HG02623 (cell line): ENCODE measurements at regions not wholly inside any gene's neighbourhood (a gene's known extent, or its start where the extent isn't known, plus 50 kb on each side); places are given as distances from the start of the nearest gene placed in this dataset.

ENCODE experiments used
- ATAC-seq: cut with Tn5 transposase; IDR thresholded peaks from one replicate; pipeline ENCODE4 v1.9.1; 2021; ENCODE audit warnings: moderate library complexity; ENCODE audit not compliant: unreplicated experiment

DNA sequence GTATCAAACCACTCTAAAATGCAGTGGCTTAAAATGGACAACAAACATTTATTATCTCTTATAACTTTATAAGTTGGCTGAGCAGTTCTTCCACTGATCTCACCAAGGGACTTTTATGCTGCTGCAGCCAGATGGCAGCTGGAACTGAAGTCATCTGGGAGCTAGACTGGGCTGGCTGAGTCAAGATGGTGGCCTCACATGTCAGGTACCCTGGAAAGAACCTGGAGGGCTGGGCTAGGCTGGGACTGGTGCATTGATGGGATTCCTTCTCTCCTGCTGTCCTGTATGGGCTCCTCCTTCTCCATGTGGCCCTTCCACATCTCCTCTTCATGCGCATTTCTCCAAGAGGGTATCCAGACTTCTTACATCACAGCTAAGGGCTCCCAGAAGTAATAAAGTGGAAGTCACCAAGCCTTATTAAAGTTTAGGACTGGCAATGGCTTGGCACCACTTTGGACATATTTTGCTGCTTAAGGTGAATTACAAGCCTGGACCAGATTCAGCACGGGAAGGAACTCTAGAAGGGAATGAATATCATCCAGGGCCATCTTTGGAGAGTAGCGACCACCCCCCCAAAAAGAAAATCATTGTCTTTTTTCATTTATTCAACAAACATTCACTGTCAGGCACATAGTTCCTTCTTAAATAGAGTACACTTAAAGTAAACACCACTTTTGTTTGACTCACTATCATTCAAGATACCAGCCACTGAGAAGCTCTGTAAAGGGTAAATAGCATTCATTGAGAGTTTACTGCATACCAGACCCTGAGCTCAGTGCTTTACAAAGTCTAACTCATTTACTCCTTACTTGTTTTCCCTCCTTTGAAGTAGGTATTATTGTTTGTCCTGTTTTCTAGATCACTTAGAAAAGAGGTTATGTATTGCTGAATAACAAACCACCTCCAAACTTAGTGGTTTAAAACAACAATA, 138.0 kb downstream of the ZFP36L2 start:
- no peak for ATAC-seq

DNA sequence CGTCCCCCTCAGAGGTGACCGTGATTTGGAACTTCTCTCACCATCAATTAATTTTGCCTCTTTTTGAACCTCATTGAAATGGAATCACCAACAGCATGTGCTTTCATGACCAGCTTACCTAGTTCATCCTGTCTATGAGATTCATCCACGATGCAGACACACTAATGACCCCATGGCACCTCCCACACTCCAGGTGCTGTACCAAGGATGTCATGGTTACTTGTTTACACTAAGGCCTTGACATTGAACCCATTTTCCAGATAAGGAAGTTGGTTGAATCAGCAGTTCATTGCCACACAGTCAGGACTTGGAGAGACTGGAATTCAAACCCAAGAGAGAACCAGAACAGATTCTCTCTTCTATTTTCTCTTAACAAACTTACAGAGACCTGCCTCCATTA, 139.0 kb downstream of the ZFP36L2 start:
- no peak for ATAC-seq

DNA sequence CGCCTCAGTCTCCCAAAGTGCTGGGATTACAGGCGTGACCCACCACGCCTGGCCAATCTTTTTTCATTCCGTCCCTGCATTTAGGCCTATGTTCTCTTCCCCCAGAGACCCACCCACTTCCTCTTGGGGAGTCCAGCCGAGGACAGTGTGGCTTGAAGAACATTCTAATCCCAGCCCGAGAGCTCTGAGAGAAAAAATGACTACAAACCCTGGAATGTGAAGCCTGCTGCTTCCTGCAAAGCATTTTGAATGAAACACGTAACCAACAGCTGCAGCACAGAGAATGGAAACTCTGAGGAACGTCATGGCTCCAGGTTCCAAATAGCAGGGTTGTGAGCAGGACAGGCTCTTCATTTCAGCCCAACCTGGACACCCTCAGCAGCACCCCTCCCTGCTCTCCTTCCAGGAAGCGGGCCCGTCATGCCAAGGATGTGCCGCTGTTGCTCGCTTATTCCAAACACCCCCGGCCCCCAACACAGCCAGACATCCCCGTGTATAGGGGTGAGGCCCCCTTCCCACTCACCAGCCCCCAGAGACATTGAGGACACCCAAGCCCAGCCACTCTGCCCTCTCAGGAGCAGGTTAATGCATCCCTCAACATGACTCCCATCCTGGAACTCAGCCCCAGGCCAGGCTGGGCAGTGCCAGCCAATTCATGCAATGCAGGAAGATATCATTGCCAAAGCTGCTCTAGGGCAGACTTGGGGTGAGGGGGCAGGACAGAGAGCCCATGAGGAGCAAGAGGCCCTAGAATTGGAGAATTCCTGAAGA, 139.8 kb downstream of the ZFP36L2 start:
- no peak for ATAC-seq

DNA sequence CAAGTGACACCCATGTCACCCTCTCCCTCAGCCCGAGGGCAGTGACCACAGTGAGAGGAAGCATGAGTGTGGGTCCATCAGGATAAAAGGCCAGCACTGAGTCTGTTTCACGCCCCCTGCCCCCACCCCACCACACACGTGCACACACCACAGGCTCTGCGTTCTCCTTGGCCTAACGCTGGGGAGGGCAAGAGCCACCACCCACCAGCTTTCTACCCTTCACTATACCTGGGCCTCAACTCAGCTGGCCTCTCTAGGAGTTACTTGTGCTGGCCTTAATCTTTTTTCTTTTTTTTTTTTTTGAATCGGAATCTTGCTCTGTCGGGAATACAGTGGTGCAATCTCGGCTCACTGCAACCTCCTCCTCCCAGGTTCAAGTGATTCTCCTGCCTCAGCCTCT, 140.5 kb downstream of the ZFP36L2 start:
- ATAC-seq, result no peak

DNA sequence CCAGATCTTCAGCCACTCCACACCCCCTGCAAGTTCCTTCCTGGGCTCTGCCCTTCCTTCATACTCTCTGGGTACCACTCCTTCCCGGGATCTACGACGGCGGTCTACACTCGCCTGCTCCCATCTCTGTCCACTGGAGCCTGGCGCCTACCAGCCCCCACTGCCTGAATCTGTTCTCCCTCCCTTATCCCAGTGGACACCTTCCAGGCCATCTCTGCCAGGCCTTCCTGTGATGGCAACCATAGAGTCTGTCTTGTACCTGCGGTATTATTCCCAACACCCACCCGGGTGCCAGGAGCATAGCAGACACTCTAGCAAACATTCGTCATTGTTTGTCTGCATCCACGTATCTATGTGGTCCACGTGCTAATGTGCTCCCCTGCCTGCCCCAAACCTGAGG, 140.9 kb downstream of the ZFP36L2 start:
- ATAC-seq, result no peak

DNA sequence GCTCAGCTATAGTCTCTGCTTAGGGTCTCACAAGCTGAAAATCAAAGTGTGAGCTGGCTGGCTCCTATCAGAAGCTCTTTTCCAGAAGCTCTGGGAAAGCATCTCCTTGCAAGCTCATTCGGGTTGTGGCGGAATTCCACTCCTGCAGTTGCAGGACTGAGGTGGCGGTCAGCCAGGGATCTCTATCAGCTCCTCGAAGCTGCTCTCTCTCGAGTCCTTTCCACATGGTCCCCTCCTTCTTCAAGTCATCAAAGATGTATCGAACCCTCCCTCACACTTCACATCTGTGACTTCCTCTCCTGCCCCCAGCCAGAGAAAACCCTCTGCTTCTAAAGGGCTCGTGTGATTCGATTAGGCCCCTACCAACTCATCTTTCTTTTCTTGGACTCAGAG, 141.7 kb downstream of the ZFP36L2 start:
- ATAC-seq, result no peak

DNA sequence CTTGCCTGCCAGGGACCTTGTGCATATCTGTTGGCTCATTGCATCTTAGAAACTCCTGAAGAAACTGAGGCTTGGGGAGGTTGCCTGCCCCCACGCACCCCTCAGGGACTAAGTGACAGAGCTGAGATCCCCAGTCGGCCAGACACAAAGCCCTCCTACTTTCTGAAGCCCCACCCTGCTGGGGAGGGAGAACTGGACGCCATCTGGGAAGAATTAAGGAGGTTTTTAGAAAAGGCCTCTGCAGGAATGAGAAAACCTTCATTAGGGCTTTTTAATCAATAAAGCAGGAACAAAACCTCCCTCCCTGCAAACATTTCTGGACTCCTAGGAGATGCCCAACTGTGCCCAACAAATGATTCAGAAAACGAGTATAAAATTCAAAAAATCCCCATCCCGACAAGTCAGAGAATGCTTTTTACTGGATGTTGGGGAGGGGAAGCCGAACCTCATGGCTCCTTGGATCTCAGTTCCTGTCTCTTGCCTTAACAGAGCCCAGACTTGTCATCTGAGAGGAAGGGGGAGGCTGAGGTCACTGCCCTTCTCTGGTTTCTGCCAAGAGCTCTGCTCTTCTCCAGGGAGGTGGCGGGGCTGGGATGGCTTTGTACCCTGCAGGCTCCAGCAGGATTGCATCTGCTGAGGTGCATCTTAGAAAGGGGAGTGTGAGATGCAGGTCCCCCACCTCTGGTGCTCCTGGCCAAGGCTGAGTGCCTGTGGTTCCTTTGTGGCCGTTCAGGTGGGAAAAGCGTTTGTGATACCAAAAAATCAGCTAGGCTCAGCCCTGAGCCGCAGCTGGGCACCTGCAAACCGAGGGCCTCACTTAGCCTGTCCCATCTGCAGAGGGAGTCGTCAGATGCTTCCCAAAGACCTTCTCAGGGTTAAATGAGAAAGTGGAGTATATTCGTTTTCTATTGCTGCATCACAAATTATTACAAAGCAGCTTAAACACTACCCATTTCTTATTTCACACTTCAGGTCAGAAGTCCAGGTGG, 142.4 kb downstream of the ZFP36L2 start:
- ATAC-seq, result no peak

DNA sequence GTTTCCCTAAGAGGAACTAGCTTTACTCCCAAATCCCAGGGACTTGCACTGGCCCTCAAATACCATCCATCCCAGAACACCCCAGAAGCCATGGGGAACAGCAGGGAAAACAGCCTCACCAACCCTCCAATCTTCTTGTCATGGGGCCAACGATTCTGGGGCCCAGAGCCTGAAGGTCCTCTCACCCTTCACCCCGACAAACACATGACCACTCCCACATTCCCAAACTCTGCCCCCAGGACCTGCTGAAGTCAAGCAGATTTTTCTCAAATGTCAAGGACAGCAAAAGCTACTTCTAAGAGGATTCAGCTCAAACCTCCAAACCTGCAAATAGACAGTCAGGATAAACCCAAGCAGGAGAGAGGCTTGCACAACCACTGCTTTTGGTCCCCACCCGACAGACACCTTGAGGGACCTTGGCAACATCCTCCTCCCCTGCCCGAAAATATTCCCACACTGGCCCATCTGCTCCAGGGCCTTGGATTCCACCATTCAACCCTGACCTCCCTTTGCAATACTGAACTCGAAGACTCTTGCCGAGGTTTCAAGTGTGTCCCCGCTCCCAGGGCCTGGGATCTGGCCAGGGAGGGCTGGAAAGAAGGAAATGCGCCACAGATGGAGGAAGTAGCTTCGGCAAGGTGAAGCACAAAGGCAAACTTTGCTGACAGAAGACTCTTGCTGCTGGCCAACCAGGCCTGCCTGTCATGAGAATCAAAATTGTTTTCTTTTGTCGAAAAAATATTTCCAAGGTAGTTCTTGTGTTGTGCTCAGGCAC, 143.3 kb downstream of the ZFP36L2 start:
- ATAC-seq, result no peak

DNA sequence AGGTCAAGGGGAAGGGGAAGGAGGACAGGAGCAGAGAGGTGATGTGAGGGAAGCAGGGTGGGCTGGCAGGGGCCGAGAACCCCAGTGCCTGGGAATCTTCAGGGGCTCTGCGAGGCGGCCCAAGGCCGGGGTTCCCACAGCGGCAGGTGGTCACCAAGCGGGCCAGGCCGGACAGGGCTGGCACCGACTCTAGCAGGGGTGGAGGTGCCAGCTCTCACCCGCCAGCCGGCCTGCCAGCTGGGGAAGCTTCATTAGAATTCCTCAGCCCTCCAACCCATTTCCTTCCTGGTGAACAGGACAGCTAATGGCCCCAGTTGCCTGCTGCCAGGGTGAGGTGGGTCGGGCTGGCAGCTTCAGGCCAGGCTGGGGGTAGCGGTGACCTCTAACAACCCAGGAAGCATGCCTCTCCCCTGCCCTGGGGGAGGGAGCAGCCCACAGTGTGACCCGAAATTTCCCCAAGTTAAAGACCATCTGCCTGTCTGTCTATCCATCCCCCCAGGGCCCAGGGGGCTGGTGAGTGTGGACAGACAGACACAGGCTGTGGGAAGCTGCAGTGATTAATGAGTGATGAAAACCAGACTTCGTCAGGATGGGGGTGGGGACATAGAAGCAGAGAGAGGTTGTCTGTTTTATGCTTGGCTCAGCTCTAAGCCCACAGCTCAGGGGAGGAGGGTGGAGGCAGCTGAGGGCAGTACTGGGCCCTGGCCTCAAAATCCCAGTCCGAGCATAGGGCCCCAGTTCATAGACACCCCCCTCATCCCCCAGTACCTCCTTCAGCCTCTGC, 144.1 kb downstream of the ZFP36L2 start:
- ATAC-seq, result no peak

DNA sequence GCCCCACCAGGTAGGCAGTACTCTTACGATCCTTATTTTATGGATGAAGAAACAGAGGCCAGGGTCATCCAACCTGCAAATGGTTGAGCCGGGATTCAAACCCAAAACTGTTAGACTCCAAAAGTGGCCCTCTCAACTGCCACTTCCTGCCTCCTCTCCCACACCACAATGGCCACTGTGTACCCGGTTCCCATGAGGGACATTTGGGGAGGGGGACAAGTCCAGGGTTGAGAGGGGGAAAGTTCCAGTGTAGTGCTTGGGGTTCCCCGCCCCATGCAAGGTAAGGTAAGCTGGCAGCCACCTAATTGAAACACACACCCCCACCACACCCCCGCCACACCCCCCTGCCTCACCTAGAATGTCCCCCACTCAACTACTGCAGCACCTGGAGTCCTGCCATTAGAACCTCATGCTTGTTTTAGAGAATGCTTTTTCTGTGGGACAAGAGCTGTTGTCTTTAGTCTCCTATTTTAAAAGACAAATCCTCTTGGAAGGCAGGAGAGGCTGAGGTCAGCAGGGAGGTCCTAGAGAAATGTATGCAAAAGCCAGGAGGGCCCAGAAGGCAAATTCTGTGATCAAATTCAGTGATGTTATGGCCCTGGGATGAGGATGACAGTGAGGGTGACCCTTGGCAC, 145.2 kb downstream of the ZFP36L2 start:
- ATAC-seq, result no peak

DNA sequence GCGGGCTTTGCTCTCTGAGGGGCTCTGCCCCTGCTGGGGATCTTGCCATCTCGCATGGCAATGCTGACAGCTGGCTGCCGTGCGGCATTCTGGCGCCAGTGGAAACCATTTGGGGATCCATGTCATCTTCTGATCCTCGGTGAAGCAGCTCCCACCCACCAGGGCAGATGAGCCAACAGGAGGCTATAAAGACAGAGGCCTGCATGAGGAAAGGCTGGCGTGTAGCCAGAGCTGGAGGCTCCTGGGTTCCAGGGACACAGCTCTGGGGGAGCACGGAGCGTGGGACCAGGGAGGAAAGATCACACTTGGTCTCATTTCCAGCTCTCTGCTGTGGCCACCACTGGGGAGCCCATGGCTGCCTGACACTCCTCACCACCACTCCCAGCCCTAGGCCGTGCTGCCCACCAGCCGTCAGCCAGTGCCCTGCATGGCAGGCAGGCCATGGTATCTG, 145.8 kb downstream of the ZFP36L2 start:
- no peak for ATAC-seq

DNA sequence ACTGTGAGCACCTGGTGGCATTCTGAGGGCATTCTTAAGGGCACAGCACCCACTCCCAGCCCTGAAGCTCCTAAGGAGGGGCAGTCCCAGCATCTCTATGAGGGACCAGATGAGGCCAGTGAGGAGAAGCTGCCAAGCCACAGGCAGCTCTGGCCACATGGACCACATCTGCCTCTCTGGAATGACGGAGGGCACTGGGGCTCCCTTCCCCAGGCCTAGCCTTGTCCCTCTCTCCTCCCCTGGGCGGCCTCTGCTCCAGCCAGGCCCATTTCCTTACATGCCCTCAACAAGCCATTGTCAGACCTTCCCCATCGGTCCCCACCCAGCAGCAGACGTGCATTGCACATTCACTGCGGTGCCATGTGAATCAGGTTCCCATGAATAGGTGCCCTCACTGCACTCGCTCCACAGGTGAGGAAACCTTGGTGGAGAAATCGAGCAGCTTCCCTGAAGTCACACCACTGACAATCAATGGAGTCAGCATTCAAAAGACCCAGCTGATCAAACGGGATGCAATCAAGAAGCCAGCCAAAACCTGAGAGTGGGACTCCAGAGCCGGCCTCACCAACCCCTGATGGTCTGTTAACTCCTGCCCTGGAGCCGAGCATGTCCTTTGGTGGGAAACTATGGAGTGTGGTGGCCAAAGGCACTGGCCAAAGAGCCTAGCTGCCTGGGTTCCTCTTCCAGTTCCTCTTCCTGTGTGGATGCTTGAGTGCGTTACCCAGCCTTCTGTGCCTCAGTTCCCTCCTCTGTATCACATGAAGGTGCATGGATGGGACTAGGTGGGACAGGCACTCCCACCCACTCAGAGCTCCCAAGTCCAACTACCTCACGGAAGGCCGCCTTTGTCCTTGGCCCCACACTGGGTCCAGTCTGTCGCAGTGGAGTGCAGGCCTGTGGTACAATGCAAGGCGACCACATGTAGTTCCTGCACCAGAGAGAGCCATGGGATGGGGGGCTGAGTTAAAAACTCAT, 147.3 kb downstream of the ZFP36L2 start:
- ATAC-seq, result no peak

DNA sequence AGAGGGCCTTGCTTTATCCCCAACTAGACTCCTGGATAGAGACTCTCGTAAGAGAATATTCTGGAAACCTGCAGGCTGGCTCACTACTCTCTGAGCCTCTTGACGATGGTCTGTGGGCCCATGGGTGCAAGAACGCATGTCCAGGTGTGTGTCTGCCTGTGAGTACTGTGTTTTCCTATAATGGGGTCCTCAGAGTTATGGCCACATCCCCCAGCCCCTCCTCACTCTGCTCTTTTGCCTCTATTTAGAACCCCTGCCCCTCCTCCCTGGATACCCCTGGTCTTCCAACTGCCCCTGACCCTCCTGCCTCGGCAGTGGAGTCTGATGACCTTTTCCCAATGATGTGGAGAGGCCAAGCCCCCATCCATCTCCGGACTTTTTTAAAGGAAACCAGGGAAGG, 148.1 kb downstream of the ZFP36L2 start:
- ATAC-seq, result no peak

DNA sequence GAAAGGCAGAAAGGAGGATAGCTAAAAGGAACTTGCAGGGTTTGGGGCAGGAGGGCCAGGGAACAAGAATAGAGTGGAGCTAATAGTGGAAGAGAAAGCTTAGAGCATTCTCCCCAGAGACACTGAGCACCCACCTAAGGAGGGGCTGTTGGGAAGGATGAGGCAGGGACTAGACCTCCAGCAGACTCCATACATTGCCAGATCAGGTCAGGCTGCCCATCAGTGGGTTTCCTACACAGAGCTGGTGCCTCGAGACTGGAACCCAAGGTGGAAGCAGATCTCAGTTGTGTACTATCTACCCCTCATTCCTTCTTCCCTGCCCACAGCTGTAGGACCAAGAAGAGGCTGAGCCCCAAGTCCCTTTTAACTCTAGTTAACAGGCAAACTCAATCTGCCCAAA, 148.5 kb downstream of the ZFP36L2 start:
- no peak for ATAC-seq

DNA sequence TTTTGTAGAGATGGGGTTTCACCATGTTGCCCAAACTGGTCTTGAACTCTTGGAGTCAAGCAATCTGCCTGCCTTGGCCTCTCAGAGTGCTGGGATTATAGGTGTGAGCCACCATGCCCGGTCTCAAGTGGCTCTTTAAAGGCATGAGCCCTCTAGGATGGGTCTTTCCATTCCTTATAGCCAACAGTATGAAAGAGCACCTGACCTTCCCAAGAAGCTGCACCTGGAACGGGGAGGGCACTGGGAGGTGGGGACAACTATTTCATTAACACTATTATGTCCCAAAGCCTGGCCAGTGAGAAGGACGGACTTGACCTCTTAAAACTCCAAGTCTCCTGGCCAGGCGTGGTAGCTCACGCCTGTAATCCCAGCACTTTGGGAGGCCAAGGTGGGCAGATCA, 149.7 kb downstream of the ZFP36L2 start:
- ATAC-seq, result no peak

DNA sequence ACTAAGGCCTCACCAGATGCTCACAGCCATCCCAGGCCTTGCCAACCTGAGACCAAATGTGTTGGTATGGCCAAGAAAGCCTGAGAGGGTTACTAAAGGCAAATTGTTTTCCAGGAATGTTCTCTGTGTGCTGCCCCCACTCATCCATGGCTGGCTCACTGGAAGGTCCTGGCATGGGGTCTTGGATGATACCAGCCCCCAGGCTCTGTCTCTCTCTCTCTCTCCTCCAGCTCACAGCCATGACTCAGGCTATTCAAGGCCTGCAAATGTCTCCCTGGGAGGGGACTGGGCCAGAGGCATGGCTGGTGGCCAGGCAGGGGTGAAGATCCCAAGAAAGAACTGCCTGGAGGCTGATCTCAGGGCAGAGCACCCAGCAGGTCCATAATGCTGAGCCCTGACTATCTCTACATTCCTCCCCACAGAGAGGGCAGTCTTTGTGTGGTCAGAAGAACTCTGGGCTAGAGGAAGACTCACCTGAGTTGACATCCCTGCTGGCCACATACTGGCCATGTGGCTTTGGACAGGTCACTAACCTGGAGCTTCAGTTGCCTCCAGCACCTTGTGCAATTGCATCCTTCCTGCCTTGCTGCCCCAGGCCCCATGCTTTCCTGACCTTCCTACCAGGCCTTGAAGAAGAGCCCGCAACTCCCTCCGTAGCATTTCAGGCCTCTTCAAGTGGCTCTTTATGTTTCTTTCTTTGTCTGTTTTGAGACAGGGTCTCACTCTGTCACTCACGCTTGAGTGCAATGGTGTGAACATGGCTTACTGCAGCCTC, 150.4 kb downstream of the ZFP36L2 start:
- ATAC-seq, result no peak

DNA sequence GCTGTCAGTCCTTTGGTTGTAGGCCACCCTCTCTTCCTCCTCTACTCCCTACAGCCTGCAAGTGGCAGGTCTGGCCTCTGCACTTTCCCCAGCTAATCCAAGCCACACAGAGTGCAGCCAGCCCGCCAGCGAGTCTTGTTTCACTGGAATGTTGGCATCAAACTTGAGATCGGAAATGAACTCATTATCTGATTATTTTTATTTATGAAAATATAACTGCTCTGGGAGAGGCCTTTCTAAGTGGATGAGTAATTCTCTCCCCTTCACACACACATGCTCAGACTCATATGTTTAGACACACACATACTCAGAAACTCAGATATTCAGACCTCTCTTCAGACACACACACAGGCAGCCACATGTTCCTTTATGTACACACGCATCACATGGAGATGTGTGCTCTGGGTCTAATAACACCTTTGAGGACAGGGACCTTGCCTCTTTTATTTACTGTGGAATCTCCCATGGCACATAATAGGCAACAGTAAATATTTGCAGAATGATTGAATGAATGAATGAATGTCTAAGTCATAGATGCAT, 151.3 kb downstream of the ZFP36L2 start:
- no peak for ATAC-seq
